ENCODE measurements at regions not wholly inside any gene's neighbourhood (a gene's known extent, or its start where the extent isn't known, plus 50 kb on each side); places are given as distances from the start of the nearest gene placed in this dataset.
"Not testable (repeated sequence)": the region's sequence is repeated elsewhere in the genome, so short reads cannot be mapped to it uniquely, and the experiment has no call there.

GRCh38 chrX:77003530-77003929, 443.7 kb upstream of the FGF16 start:
- DNase-seq (ENCODE audit: low read depth), result no peak

- no peak for DNase-seq (ENCODE audit: low read depth)
Measured at GRCh38 chrX:77003956-77004355, 443.2 kb upstream of the FGF16 start.

DNA sequence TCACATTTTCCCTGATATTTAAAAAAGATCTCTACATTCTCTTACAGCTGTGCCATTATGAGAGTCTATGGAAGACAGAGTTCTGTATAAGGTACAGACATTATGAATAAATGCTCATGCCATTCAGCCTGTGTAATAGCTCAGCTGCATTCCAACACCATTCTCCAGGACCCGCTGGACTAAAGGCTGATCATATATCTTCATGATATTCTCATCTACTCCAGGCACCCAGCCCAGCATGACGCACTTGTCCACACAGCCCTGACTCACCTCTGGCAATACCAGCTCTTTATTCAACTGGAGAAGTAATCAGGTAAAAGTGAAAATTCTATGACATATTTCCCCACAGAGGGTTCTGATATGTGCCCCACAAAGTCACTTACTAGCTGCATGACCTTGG, 437.5 kb upstream of the FGF16 start:
- DNase-seq (ENCODE audit: low read depth), result no peak

- DNase-seq (ENCODE audit: low read depth), result peak; percentile 0
Measured at GRCh38 chrX:77014377-77015372, 432.5 kb upstream of the FGF16 start.

- DNase-seq (ENCODE audit: low read depth), result no peak
Measured at GRCh38 chrX:77017093-77017492, 430.1 kb upstream of the FGF16 start.

GRCh38 chrX:77046180-77046810, 400.9 kb upstream of the FGF16 start:
- not testable (repeated sequence) for DNase-seq (ENCODE audit: low read depth)

- no peak for DNase-seq (ENCODE audit: low read depth)
Measured at GRCh38 chrX:77060572-77060971, 386.6 kb upstream of the FGF16 start.

- no peak for DNase-seq (ENCODE audit: low read depth)
Measured at GRCh38 chrX:77061022-77061421, 386.2 kb upstream of the FGF16 start.

- DNase-seq (ENCODE audit: low read depth), result no peak
Measured at GRCh38 chrX:77061545-77061944, 385.6 kb upstream of the FGF16 start.

DNA sequence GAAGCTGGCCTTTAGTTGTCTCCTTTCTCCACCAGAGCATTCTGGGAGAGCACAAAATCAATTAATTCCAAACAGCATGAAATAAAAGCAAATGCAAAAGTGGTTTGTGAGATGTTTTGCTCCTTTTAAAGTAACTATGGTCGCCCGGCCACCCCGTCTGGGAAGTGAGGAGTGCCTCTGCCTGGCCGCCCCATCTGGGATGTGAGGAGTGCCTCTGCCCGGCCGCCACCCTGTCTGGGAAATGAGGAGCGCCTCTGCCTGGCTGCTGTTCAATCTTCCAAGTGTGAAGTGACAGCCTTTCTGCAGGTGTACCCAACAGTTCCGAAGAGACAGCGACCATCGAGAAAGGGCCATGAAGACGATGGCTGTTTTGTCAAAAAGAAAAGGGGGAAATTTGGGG, 381.3 kb upstream of the FGF16 start:
- DNase-seq (ENCODE audit: low read depth), result no peak

DNA sequence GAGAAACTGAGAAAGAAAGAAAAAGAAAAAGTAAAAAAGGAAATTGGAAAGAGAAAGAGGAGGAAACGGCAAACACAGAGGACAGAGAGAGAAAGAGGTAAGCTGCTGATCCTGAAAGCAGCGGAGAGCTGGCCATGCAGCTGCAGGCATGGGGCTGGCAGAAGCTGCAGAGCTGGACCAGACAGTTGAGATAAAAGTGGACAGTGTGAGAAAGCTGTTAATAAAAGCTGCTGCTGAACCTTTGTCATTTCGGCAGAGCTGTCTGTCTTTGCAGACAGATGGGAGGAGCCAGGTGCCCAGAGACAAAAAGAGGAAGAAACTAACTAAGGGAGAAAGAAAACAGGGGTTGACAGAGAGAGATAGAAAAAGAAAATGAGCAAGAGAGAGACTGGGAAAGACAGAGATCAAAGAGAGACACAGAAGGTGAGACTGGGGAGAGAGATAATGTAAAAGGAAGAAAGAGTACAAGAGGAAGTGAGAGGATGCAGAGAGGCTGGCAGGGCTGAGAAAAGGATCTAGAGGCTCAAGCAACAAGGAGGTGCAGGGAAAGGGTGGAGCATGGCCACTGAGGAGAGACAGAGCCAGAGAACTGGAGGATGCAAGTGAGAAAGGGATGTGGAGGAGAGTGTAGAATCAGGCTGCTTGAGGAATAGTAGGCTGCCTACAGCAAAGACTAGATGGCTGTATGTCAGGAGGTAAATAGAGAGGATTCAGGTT, 376.8 kb upstream of the FGF16 start:
- DNase-seq (ENCODE audit: low read depth), result no peak

GRCh38 chrX:77076896-77077295, 370.3 kb upstream of the FGF16 start:
- no peak for DNase-seq (ENCODE audit: low read depth)

GRCh38 chrX:77081237-77081636, 366.0 kb upstream of the FGF16 start:
- not testable (repeated sequence) for DNase-seq (ENCODE audit: low read depth)

GRCh38 chrX:77085372-77085771, 361.8 kb upstream of the FGF16 start:
- DNase-seq (ENCODE audit: low read depth), result no peak

- no peak for DNase-seq (ENCODE audit: low read depth)
Measured at GRCh38 chrX:77087529-77088169, 359.5 kb upstream of the FGF16 start.

DNA sequence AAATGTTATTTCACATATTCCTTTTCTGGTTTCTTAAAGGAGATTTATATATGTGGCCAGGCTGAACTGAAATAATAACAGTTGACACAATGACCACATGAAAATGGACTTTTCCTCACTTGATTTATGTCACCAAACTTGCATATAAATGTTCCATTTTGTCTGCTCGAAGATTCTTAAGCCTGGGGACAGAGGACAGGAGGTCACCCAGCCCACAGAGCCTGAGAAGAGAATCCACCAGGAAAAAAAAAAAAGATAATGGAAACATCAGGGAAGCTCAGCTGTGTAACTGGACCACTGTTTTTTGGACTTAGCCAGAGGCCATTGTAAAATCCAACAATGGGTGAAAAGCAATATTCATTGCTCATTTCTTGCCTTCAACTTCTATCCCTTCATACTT, 359.0 kb upstream of the FGF16 start:
- no peak for DNase-seq (ENCODE audit: low read depth)

DNA sequence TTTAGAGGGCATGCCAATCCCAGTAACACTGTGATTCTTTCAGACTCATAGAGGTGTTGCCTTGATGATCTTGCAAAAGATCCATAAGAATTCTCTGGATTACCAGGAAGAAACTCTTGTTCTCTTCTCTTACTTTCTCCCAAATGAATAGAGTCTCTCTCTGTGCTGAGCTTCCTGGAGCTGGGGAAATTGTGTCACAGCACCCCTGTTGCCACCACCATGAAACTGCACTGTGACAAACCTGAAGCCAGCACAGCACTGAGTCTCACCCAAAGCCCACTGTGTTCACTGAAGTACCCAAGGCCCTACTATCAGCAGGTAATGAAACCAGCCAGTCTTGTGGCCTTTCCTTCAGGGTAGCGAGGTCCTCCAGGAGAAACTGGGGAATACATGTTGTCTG, 332.7 kb upstream of the FGF16 start:
- no peak for DNase-seq (ENCODE audit: low read depth)

GRCh38 chrX:77118686-77119085, 328.5 kb upstream of the FGF16 start:
- no peak for DNase-seq (ENCODE audit: low read depth)

DNA sequence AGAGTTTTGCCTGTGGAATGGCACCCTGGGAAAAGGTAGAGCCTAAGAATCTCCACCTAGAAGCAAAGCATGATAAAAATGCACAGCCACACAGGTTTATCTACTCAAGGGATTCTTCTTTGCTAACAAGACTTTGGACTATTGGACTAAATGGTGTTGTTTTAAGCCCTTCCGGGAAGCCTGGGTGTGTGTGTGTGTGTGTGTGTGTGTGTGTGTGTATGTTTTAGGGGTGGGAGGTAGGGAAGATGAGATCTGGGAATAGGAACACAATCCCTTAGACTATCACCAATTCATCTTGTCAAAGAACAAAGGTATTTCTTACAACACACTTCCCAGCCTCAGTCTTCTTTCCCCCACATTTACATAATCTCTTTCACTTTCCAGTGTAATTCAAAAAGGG, 327.5 kb upstream of the FGF16 start:
- DNase-seq (ENCODE audit: low read depth), result no peak

- not testable (repeated sequence) for DNase-seq (ENCODE audit: low read depth)
Measured at GRCh38 chrX:77123917-77124316, 323.3 kb upstream of the FGF16 start.

DNA sequence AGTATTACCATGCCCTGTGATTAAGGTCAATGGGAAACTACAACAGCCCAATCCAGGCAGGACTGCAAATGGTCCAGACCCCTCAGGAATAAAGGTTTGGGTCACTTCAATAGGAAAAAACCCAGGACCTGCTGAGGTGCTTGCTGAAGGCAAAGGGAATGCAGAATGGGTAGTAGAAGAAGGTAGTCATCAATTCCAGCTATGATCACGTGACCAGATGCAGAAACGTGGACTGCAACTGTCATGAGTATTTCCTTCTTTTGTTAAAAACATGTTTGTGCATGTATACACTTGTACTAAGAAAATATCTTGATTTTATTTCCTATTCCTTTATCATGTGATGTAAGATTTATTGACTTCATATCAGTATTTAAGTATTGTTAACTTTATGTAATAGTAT, 319.6 kb upstream of the FGF16 start:
- not testable (repeated sequence) for DNase-seq (ENCODE audit: low read depth)

DNA sequence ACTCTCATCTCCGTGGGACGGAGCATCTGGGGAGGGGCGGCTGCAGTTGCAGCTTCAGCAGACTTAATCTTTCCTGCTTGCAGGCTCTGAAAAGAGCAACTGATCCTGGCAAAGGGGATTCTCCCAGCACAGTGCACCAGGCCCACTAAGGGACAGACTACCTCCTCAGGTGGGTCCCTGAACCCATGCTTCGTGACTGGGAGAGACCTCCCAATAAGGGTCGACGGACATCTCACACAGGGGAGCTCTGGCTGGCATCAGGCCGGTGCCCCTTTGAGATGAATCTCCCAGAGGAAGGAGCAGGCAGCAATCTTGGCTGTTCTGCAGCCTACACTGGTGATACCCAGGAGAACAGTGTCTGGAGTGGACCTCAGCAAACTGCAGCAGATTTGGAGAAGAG, 303.3 kb upstream of the FGF16 start:
- no peak for DNase-seq (ENCODE audit: low read depth)
